ENCODE measurements at regions not wholly inside any gene's neighbourhood (a gene's known extent, or its start where the extent isn't known, plus 50 kb on each side); places are given as distances from the start of the nearest gene placed in this dataset.
A peak's percentile ranks its signal among the peaks of the same experiment; 100 is the strongest.
"Not testable (repeated sequence)": the region's sequence is repeated elsewhere in the genome, so short reads cannot be mapped to it uniquely, and the experiment has no call there.

DNA sequence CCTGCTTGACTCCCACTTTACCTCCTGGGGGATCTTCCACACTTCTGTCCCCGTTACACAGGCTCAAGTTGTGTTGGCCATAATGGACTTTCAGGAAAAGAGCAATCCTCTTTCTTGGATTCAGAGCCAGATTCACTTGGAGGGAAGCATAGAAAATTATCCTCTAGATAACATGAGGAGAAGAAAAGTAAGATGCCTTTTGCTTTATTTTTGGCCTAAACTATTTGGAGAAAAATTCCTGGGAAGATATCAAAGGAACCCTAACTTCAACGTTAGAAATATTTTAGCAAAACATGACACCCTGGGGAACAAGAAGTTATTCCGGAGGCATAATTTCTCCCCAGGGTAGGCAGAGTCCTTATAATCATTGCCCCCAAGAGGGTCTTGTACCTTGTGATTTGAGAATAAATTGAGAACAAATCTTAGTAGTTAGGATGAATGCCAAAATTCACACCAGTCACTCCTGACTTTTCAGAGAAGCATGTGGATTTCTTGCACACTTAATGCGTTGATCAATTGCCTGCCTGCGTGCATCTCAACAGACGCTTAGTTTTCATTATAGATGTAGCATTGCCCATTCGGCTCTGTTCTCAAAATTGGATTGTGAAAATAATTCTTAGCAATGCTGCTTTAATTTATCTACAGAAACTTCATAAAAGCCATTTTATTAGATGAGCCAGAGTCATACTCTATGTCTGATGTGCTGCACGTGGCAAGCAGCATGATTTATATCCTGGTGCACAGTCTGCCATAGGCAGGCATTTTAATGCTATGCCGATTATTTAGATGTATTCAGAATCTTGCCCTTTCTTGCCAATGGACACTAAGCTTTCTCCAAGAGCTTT, 224.4 kb downstream of the C7orf25 start:
- no peak for DNase-seq (ENCODE audit: low spot score)
- no peak for FAIRE-seq

GRCh38 chr7:42686594-42687156, 225.2 kb downstream of the C7orf25 start:
- FAIRE-seq (no peak), DNase-seq (ENCODE audit: low spot score) (no peak)

DNA sequence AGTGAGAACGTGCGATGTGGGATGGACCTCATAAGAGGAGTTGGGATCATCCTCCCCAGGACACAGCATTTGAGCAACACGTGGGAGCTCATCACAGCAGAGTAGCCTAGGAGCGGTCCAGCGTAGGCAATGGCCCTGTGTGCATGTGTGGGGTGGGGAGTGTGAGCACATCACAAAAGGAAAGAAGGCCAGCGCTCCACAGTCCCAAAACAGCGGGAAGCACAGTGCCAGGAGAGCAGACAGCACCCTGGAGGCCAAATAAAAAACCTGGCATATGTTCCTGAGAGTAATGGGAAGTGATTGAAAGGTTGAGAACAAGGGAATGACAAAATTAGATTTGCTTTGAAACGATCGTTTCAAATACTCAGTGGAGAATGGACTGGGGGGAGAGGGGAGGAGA, 226.0 kb downstream of the C7orf25 start:
- DNase-seq (ENCODE audit: low spot score), result no peak

GRCh38 chr7:42677751-42678699, 233.8 kb downstream of the C7orf25 start:
- FAIRE-seq (no peak), DNase-seq (ENCODE audit: low spot score) (peak; percentile 9)

More for the DNA sequence above, 226.0 kb downstream of the C7orf25 start:
- FAIRE-seq, result no peak

- no peak for DNase-seq (ENCODE audit: low spot score)
- no peak for FAIRE-seq
Observed at GRCh38 chr7:42674541-42674940, 237.3 kb downstream of the C7orf25 start.

DNA sequence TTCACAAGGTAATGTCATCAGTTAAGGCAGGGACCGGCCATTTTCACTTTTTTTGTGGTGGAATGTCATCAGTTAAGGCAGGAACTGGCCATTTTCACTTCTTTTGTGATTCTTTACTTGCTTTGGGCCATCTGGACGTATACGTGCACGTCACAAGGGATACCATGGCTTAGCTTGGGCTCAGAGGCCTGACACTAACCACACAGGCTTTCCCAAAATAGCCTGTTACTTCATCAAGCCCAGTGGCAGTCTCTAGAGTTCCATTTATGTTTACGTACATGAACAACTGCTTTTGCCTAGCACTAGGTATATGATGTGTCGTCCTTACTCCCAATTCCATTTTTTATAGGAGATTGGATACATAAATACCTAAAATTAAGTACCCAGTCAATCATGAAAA, 237.9 kb downstream of the C7orf25 start:
- no peak for FAIRE-seq

DNA sequence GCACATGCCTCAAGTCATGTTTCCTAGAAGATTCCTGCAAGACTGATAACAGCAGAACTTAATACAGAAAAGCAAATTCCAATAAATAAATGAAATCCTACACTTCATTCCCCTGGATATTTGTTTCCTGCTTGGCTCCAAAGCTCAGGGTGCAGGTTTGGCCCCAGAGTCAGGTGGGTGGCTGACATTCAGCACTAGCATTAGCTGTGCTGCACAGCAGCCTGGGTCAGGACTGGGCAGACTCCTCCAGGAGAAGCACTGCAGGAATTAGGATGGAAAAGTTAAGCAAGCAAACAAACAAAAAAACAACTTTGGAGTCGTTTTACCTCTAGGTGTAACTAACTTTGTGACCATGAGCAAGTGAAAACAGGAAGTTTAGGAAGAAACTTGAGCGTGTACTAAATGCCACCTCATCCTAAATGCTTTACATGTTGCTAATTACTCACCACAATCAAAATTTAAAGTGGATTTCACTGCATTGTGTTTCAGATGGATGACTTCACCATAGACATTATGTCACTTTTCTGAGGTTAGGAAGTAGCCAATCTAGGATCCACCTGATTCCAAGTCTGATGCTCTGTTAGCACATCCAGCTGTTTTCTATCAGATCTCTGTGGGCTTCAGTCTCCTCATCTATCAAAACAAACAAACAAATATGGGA, 239.4 kb downstream of the C7orf25 start:
- DNase-seq (ENCODE audit: low spot score) (no peak), FAIRE-seq (no peak)

More for the DNA sequence above, 237.9 kb downstream of the C7orf25 start:
- DNase-seq (ENCODE audit: low spot score), result no peak

- DNase-seq (ENCODE audit: low spot score) (no peak), FAIRE-seq (no peak)
Observed at GRCh38 chr7:42671627-42672026, 240.2 kb downstream of the C7orf25 start.

- FAIRE-seq (no peak), DNase-seq (ENCODE audit: low spot score) (no peak)
Observed at GRCh38 chr7:42666994-42667393, 244.9 kb downstream of the C7orf25 start.

DNA sequence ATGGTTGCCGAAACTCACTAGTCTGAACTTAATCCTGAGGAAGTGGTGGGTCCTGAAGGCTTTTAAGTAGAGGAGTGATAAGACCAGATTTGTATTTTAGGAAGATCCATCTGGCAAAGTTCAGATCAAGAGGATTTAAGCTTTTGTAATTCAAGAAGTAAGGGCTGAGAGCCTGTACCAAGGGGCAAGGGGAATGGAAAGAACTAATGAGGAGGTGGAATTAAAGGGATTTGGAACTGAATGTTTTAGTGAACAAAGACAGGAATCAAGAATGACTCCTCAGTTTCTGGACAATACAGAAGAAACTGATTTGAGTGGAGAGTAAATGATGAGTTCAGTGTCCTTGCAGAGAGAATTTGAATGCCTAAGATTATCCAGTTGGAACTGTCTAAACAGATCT, 249.0 kb downstream of the C7orf25 start:
- DNase-seq (ENCODE audit: low spot score), result no peak
- FAIRE-seq, result no peak

DNA sequence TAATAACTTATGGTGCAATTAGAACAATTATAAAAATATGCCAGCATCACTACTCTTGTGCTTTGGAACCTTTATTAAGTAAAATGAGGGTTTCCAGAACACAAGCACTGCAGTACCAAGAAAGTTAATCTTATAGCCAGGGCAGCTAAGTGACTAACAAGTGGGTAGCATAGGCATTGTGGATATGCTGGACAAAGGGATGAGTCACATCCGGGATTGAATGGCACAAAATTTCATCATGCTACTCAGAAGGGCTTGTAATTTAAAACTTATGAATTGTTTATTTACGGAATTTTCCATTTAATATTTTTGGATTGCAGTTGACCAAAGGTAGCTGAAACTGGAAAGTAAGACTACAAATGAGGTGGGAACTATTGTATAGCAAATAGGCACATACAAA, 250.6 kb downstream of the C7orf25 start:
- peak; percentile 79 for FAIRE-seq
- peak; percentile 62 for DNase-seq (ENCODE audit: low spot score)

GRCh38 chr7:42650701-42651100, 261.2 kb downstream of the C7orf25 start:
- DNase-seq (ENCODE audit: low spot score), result no peak

GRCh38 chr7:42650171-42650570, 261.7 kb downstream of the C7orf25 start:
- FAIRE-seq (no peak), DNase-seq (ENCODE audit: low spot score) (no peak)

More at GRCh38 chr7:42650701-42651100, 261.2 kb downstream of the C7orf25 start:
- FAIRE-seq, result no peak

DNA sequence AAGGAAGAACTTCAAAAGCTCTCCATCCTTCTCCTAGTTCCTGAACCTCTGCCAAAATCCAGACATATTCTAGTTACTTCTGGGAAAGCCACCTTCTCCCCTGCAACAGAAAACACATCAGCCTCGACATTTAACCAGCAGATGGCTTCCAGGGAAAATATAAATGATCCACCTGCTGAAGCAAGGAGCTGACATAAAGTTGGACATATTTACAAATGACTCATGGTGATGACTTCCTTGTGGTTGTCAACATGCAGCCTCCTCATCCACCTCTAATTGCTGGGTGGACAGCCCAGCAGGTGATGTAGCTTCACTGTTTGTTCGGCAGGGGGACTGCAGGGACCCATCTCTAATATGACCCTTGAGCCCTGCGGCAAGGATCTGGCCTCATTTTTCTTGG, 266.0 kb downstream of the C7orf25 start:
- FAIRE-seq (no peak), DNase-seq (ENCODE audit: low spot score) (no peak)

GRCh38 chr7:42642699-42643098, 269.2 kb downstream of the C7orf25 start:
- FAIRE-seq, result no peak
- no peak for DNase-seq (ENCODE audit: low spot score)

DNA sequence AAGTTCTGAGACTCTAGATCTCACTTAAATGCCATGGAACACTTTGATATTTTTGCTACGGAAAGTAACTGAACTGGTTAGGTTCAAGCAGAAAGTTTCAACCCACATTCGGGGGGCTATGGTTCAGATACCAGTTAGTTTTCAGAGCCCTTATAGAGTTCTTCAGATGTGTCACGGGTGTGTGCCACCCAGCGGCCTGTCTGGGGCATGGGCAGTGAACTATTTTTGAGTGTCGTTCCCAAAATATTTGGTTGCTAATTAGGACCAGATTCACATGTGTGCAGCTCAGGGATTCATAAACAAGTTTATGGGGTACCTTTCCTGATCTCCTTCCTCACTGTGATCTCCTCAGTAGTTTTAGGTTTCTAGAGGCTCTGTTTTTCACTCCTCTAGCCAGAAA, 271.9 kb downstream of the C7orf25 start:
- no peak for FAIRE-seq

DNA sequence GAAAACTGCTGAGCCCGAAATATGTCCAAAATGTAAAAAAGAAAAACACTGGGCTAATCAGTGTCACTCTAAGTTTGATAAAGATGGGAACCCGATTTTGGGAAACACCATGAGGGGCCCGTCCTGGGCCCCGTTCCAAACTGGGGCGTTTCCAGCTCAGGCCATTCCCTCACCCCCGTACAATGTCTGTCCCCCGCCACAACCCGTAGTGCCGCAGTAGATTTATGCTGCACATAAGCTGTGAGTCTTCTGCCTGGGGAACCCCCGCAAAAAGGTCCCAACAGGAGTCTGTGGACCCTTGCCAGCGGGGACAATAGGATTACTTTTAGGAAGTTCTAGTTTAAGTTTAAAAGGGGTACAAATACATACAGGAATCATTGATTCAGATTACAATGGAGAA, 275.5 kb downstream of the C7orf25 start:
- FAIRE-seq; DNase-seq (ENCODE audit: low spot score): not testable (repeated sequence)

More for the DNA sequence above, 271.9 kb downstream of the C7orf25 start:
- no peak for DNase-seq (ENCODE audit: low spot score)

GRCh38 chr7:42628054-42628453, 283.8 kb downstream of the C7orf25 start:
- no peak for FAIRE-seq
- DNase-seq (ENCODE audit: low spot score), result no peak

- no peak for DNase-seq (ENCODE audit: low spot score)
- FAIRE-seq, result no peak
Observed at GRCh38 chr7:42627626-42628025, 284.2 kb downstream of the C7orf25 start.

DNA sequence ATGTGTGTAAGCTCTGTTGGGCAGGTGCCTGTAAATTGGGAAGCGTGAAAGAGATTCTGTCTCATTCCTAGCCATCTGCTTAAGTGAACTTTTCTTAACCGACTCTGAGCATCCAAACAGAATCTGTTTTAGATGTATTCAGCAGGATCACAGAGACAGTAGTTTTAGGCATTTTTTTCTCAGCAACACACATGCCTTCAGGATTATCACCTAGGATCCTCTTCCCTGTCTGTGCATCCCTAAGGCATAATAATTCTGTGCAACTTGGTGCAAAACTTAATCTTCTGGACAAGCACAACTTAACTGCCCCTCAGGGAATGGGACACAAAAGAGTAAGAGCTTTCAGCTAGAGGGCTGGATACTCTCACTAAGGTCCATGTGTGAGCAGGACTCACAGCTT, 284.8 kb downstream of the C7orf25 start:
- FAIRE-seq (no peak), DNase-seq (ENCODE audit: low spot score) (no peak)

DNA sequence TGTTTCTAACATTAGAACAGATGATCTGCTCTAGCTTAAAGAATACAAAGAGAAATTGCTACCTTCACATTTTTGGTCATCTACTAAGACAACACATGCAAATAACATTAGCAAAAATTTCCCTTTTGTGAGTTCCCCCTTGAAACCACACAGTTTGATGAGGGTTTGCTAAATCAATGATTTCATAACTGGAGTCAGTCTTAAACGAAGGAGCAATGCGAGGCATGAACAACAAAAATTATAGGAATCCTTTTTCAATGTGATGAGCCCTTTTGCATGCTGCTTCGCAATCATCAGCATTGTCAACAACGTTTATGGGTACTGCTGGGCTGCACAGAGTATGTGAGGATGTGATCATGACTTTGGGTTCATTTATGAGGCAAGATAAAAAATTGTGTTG, 286.4 kb downstream of the C7orf25 start:
- no peak for FAIRE-seq
- DNase-seq (ENCODE audit: low spot score), result no peak

All from RCC 7860 (cell line).